ENCODE measurements at regions not wholly inside any gene's neighbourhood (a gene's known extent, or its start where the extent isn't known, plus 50 kb on each side); places are given as distances from the start of the nearest gene placed in this dataset.

- H3K4me3 ChIP-seq (ENCODE audit: low read depth, low read length) = no peak overlapping the region
- no peak for DNase-seq (ENCODE audit: low read depth)
- no peak for TF ChIP-seq CTCF (IDR thresholded peaks at IDR 0.05; ENCODE audit: control insufficient read depth, extremely low read depth, insufficient read depth)
These were observed 175.0 kb downstream of the OPA1 start for GRCh38 chr3:193768070-193768394.

- H3K4me3 ChIP-seq (ENCODE audit: low read depth, low read length) = no peak overlapping the region
- DNase-seq (ENCODE audit: low read depth) = no peak
- TF ChIP-seq CTCF (IDR thresholded peaks at IDR 0.05; ENCODE audit: control insufficient read depth, extremely low read depth, insufficient read depth) = no peak
These were observed 176.4 kb downstream of the OPA1 start for GRCh38 chr3:193769437-193769836.

GRCh38 chr3:193771011-193771652 is 178.1 kb downstream of the OPA1 start:
- no peak for DNase-seq (ENCODE audit: low read depth)
- no peak for TF ChIP-seq CTCF (IDR thresholded peaks at IDR 0.05; ENCODE audit: control insufficient read depth, extremely low read depth, insufficient read depth)
- no peak overlapping the region for H3K4me3 ChIP-seq (ENCODE audit: low read depth, low read length)

GRCh38 chr3:193771653-193772421 is 178.8 kb downstream of the OPA1 start:
- DNase-seq (ENCODE audit: low read depth) = no peak
- no peak overlapping the region for H3K4me3 ChIP-seq (ENCODE audit: low read depth, low read length)
- TF ChIP-seq CTCF (IDR thresholded peaks at IDR 0.05; ENCODE audit: control insufficient read depth, extremely low read depth, insufficient read depth) = no peak

- no peak for TF ChIP-seq CTCF (IDR thresholded peaks at IDR 0.05; ENCODE audit: control insufficient read depth, extremely low read depth, insufficient read depth)
- no peak for DNase-seq (ENCODE audit: low read depth)
- no peak overlapping the region for H3K4me3 ChIP-seq (ENCODE audit: low read depth, low read length)
These were observed 179.4 kb downstream of the OPA1 start for GRCh38 chr3:193772422-193772763.

GRCh38 chr3:193773266-193774220 is 180.5 kb downstream of the OPA1 start:
- TF ChIP-seq CTCF (IDR thresholded peaks at IDR 0.05; ENCODE audit: control insufficient read depth, extremely low read depth, insufficient read depth) = no peak
- no peak for DNase-seq (ENCODE audit: low read depth)
- no peak overlapping the region for H3K4me3 ChIP-seq (ENCODE audit: low read depth, low read length)

Measured in LNCaP clone FGC (cell line).